Ishikawa (cell line): ENCODE measurements at regions not wholly inside any gene's neighbourhood (a gene's known extent, or its start where the extent isn't known, plus 50 kb on each side); places are given as distances from the start of the nearest gene placed in this dataset.

Source experiments
- CEBPB ChIP-seq: IDR thresholded peaks from 2 replicates; pipeline ENCODE4 v1.6.1; 2012
- CREB1 ChIP-seq: IDR thresholded peaks from 2 replicates; pipeline ENCODE4 v1.6.1; 2012; ENCODE audit warnings: low read depth
- EGR1 ChIP-seq: IDR thresholded peaks from 2 replicates; pipeline ENCODE4 v1.6.1; 2012
- EP300 ChIP-seq: IDR thresholded peaks from 2 replicates; pipeline ENCODE4 v1.6.1; 2012; ENCODE audit warnings: borderline replicate concordance
- FOXM1 ChIP-seq: IDR thresholded peaks from 2 replicates; pipeline ENCODE4 v1.6.1; 2012; ENCODE audit warnings: low read depth, borderline replicate concordance
- MAX ChIP-seq: IDR thresholded peaks from 2 replicates; pipeline ENCODE4 v1.6.1; 2012
- NFIC ChIP-seq: IDR thresholded peaks from 2 replicates; pipeline ENCODE4 v1.6.1; 2012
- RAD21 ChIP-seq: IDR thresholded peaks from 2 replicates; pipeline ENCODE4 v1.6.1; 2012; ENCODE audit warnings: low read depth
- REST ChIP-seq: IDR thresholded peaks from 2 replicates; pipeline ENCODE4 v1.6.1; 2012; ENCODE audit warnings: low read depth, mild to moderate bottlenecking
- TAF1 ChIP-seq: IDR thresholded peaks from 2 replicates; pipeline ENCODE4 v1.6.1; 2012; ENCODE audit warnings: low read depth, mild to moderate bottlenecking
- TCF12 ChIP-seq: IDR thresholded peaks from 2 replicates; pipeline ENCODE4 v1.6.1; 2012; ENCODE audit warnings: low read depth
- TEAD4 ChIP-seq: IDR thresholded peaks from 2 replicates; pipeline ENCODE4 v1.6.1; 2012
- USF1 ChIP-seq: IDR thresholded peaks from 2 replicates; pipeline ENCODE4 v1.6.1; 2012
- YY1 ChIP-seq: IDR thresholded peaks from 2 replicates; pipeline ENCODE4 v1.6.1; 2012; ENCODE audit warnings: low read depth
- ZBTB7A ChIP-seq: IDR thresholded peaks from 2 replicates; pipeline ENCODE4 v1.6.1; 2012; ENCODE audit warnings: low read depth

GRCh38 chr6:113588646-113589045, 268.5 kb upstream of the MARCKS start:
- no peak for TF ChIP-seq RAD21
- TF ChIP-seq EGR1 = no peak
- TF ChIP-seq CREB1 = no peak
- no peak for TF ChIP-seq USF1
- TF ChIP-seq FOXM1 = no peak
- TF ChIP-seq REST = no peak
- no peak for TF ChIP-seq YY1
- no peak for TF ChIP-seq NFIC
- no peak for TF ChIP-seq TEAD4
- no peak for TF ChIP-seq MAX

DNA sequence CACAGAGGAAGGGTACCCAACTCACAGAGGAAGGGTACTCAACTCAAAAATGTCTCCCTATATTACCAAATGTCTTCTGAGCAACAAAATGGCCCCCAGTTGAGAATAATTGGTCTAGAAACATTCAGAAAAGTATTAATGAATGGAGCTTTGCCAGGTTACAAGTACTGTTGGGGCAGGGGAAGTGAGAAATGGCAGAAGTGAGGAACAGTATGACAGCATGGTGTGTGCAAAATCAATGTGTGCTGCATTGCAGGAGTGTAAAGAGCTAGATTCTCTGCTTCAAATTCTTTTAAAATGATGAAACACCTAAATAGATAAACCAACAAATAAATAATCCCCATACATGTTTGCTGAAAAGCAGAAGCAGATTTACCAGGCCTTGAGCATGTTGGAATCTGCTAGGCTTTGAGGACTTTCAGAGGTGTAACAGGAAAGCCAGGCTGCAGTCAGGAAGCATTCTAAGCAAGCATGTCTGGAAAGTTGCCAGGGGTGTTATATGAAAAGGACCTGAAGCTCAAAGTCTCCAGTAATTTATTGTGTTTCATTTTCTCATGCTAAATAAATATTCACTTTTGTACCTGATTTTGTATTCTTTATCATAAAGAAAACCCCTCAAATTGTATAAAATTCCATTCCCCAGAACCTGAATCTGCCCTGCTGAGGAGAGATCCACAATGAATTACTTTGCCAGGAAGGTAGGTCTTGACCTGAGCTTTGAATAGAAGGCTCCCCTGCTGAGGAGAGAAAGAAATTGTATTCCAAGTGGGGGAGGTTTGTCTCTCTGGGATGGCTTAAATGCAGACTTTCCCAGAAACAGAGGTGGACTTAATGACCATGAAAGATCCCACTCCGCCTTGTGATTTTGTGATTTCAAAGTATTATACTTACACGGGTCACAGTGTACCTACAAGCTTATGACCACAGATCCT, 265.0 kb upstream of the MARCKS start:
- no peak for TF ChIP-seq CEBPB
- TF ChIP-seq MAX = peak; percentile 57
- no peak; the same call in 1 of the 2 replicates for TF ChIP-seq RAD21
- TF ChIP-seq NFIC = peak; percentile 65
- TF ChIP-seq CREB1 = no peak
- TF ChIP-seq TEAD4 = peak; percentile 17; the same call in 1 of the 2 replicates
- TF ChIP-seq USF1 = no peak
- TF ChIP-seq FOXM1 = peak; percentile 71; the same call in 1 of the 2 replicates
- TF ChIP-seq EP300 = peak; percentile 78
- peak; percentile 74 for TF ChIP-seq TCF12
- no peak for TF ChIP-seq YY1
- TF ChIP-seq EGR1 = no peak
- no peak for TF ChIP-seq TAF1
- no peak for TF ChIP-seq ZBTB7A
- TF ChIP-seq REST = no peak

- no peak for TF ChIP-seq TCF12
- TF ChIP-seq NFIC = no peak
- no peak for TF ChIP-seq CEBPB
- no peak for TF ChIP-seq YY1
- TF ChIP-seq ZBTB7A = no peak
- no peak for TF ChIP-seq REST
- TF ChIP-seq TEAD4 = no peak
- 0 out of 2 replicates have a peak, but pooled peaks have one; percentile 3 for TF ChIP-seq RAD21
These were observed 262.4 kb upstream of the MARCKS start for GRCh38 chr6:113594726-113595125.

DNA sequence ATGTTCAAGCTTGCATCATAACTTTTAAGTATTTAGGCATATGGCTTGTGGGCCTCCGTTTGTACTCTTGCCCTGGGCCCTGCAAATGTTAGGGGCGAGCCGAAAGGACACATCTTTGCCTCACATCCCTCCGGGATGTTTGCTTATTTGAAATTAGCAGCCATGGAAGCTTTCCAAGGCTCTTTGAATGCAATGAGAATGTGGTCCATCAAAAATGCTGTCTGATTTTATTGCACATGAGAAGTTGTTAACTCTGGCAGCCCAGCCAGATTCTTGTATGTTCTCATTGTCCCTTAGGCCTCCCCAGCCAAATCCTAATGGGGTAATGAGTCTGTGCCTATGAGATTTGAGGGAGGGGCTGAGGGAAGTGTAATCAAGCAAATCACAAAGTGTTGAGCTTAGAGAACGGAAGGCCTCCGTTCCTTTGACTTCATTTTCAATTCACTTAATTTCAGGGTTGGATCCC, 261.2 kb upstream of the MARCKS start:
- TF ChIP-seq RAD21 (no peak), USF1 (no peak), REST (no peak), CEBPB (no peak), CREB1 (no peak), FOXM1 (peak; percentile 65), EGR1 (no peak), MAX (no peak), NFIC (peak; percentile 65), EP300 (peak; percentile 70; the same call in 1 of the 2 replicates), ZBTB7A (no peak), TEAD4 (peak; percentile 27), TCF12 (peak; percentile 73), YY1 (no peak)
